H4 (cell line): ENCODE measurements at regions not wholly inside any gene's neighbourhood (a gene's known extent, or its start where the extent isn't known, plus 50 kb on each side); places are given as distances from the start of the nearest gene placed in this dataset.
A peak's percentile ranks its signal among the peaks of the same experiment; 100 is the strongest.

Source experiments
- DNase-seq: peaks from one replicate; pipeline ENCODE4 v3.0.0-alpha.2; 2015; ENCODE audit warnings: low spot score

DNA sequence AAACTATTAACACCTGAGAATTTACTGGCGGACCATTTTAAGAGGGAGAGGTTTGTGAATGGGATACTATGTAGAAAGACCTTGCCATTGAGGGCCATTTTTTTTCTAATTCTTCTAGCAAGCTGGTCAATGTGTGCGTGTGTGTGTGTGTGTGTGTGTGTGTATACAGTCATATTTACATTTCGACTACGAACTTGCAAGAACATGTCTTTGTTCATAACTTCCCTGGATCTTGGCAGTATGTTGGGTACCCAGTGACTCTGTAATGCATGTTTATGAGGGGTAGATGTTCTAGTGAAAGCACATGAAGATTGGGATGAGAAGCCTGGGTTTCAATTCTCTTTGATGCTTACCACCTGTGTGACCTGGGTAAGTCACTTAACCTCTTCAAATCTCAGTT, 133.6 kb downstream of the UBE2E3 start:
- no peak for DNase-seq

DNA sequence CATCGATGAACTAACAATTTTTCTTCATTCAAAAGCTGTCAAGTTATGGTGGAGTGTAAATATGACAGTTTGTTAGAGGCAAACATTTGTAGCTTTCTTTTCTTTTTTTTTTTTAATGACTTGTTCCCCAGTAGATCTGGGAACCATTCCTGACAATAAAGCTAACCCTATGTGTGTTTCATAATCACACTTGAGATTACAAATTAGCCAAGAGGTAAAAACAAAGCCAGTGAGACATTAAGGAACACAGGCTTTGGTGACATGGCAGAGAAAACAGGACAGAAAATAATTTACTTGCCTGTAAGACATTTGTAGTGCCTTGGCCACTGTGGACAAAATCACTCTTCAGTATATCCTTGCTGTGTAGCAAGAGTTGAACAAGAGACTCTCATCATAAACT, 135.9 kb downstream of the UBE2E3 start:
- no peak for DNase-seq

DNA sequence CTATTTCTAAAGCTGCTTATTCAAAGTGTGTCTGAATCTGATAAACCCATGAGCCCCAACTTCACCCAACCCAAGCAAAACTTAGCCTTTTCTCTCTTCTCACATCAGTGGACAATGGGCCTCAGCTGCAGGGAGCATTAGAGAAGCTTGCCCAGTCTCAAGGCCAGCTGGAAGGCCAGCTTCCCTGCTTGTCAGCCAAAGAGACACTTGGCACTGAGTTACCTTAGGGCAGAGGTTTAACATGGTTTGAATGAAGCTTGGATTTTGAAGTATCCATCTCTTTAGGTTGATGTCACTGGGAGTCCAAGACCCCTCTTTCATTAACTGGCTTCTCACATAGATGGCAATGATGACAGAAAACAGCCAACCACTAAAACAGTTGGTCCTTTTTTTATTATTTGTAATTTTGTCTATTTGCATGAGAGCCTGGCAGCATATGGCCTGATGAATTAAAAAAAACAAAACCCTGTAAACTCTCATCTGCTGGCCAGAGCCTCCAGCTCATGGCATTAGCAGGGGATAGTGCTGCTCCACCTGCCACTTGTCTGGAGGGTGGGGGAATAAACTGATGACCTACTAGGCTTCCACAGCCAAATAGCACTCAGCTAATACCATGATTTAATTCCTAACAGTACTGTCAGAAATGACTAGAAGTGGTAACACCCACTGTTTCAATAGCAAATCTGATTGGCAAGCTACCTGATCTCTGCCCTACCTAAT, 137.0 kb downstream of the UBE2E3 start:
- no peak for DNase-seq

DNA sequence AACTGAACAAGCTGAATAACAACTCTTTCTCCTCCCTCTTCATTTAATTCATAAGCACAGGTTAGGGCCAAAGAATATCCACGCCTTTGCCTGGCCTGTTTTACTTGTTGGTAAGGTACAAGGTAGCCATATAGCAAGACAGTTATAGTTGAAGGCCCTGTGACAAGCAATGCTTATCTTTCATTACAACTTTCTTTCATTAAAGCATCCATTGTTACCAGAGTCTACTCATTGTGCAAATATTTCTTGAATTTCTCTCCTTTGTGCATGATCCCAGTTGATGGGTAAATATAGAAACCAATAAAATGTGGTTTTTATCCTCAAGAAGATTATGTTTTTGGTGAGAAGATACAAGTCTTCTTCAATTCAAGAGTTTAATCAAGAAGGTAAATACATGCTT, 140.2 kb downstream of the UBE2E3 start:
- DNase-seq, result no peak

DNA sequence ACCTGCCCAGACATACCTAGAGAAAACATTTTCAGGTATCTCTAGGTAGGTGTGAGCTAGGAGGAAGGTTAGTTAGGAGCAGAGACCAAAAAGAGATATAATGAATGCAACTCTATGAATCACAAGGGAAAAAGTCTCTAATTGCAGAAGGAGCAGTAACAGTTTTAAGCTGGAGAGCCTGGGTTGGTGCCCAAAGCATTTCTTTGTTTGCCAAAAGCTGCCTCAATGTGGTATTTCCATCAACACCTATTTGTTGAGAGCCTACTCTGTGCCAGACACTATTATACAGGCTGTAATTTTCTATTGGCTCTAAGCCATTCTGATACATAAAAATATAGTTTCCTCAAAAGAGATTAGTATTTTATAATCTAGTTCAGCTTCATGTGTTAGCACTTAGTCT, 141.6 kb downstream of the UBE2E3 start:
- no peak for DNase-seq

DNA sequence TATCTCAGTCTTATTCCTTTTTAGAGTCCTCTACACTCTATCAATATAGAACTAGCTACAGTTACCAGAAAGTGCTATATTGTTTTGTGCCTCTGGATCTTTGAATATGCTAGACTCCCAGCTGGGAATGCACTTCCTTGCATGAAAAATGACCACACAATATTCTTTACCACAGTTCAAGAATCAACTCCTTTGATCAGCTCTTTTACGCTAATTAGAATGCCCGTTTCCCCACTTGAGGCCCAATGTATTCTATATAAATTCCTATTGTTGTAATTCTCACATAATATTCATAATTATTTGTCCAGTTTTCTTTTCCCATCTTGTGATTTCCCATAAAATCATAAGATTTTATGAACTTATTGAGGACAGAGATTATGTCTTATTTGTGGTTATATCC, 142.2 kb downstream of the UBE2E3 start:
- no peak for DNase-seq

DNA sequence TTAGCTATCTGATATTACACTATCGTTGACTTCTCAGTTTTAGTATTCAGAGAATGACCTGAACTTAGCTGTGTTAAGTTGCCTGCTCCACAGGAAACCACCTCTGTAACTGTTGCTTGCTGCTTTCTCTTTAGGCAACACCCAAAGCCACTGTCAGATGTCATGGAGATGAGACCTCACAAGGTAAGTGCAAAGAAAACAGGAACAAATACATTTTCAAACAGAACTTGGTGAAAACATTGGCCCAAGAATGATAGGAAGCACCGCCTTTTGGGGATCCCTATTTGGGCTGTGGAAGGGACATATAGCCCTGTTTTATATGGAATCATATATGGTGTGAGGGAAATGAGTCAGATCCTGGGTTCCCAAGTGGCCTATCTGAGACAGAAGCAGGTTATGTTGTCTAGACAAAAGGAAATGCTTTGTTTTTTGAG, 143.4 kb downstream of the UBE2E3 start:
- DNase-seq, result no peak

DNA sequence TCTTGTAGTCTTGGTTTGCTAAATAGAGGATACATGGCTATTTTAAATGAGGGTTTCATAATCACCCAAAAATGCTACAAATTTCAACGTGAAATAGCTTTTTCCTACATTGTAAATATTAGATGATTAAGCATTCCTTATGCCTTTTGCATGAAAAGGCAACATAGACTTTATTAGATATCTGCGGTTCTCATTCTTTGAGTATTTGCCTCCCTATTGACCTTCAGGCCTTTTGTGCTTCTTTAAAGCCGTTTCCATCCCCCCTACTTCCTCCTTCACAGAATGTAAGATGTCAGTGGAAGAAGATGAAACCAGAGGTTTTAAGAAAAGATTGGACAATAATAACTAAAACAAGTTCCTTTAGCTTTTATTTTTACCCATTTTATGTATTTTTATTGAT, 144.1 kb downstream of the UBE2E3 start:
- DNase-seq, result no peak

DNA sequence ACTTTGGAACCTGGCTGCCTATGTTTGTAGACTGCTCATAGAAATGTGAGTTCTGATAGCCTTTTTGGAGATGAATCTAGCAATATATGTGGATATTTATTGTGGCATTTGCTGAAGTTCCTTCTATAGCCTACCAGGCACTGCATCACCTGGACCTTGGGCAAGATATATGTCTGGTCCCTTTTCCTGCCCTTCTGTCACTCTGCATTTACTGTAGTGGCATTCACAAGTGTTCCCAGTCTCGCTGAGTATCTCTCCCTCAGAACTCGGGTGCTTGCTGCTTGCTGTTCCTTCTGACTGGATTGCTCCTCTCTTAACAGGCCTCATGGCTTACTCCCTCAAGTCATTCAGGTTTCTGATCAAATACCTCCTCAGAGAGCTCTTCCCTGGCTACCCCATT, 145.0 kb downstream of the UBE2E3 start:
- no peak for DNase-seq

DNA sequence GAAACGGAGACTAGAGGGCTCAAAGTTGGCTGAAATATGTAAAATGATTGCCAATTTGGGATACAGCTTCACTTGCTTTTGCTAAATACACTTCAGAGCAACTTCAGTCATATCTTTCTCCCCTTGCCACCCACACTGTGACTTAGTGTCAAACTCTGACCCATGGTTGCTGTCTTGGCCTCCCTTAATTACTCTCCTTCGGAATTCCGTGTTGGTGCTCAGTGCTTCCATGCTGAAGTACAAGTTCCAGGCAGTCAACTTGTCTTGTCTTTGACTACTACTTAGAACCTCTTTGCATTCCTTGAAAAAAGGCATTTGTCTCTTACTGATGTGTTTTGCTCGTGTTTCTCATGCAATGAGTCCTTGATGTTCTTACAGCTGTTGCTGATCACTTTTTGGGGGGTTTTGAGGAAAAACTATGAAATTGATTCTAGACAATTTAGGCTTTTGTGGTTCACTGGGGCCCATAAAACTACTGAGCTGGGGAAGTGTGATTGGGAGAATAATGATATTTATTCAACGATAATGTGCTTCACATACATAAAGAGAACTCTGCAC, 146.0 kb downstream of the UBE2E3 start:
- no peak for DNase-seq

DNA sequence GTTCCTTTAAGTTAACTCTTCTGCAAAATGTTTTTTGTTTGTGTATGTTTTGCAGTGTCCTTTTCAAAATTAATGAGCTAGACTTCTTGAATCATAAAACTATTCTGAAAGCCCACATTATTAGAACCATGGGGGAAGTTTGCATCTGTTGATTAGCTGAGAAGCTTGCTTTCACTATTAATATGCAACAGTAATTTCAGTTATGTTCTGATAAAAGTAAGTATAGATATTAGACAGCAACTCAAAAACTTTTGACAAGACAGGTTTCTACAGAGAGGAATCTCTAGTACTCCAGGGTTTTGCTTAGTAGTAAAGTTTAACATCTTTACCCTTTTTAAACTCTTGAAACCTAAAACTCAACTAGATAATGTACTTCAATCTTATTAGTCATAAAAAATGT, 147.8 kb downstream of the UBE2E3 start:
- no peak for DNase-seq

DNA sequence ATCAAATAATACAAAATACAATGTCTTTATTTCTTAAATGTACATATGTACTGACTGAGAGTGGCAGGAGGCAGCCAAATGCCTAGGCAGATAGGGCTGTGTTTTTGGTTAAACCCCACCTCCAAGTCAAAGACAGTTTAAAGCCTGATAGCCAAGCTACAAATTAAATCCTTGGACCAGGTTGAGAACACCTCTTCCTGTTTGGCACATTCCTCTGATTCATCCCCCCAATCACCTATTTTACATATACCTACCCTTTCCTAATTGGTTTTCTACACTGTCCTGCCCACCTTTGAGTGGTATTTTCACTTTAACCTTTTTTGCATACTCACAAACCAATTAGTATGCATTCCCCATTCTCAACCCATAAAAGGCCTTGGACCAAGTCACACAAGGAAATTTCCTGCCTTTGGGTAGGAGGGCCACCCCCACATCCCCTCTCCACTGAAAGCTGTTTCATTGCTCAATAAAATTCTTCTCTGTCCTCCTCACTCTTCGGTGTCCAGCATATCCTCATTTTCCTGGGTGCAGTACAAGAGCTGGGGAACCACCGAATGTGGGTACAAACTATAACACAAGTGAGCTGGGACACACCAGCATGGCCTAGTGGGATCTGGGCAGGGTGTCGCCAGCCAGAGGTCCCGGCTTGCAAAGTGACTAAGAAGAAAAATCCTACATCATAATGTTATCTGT, 149.1 kb downstream of the UBE2E3 start:
- no peak for DNase-seq

DNA sequence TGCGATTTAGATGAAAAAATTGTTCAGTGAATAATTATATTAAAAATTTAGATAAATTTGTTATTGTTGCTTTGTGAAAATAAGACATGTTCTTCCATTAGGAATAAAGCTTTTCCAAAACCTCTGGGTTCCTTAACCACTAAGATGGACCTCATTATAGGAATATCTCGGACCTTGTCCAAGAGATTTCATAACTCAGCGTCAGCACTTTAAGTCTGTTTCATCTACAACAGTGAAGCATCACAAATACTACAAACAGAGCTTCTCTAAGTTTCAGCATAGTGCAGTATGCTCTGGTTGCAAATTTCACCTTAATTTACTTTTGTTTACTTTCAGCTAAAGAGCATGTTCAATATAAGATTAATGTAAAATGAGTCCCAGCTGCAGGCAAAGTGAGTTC, 150.3 kb downstream of the UBE2E3 start:
- DNase-seq, result no peak

DNA sequence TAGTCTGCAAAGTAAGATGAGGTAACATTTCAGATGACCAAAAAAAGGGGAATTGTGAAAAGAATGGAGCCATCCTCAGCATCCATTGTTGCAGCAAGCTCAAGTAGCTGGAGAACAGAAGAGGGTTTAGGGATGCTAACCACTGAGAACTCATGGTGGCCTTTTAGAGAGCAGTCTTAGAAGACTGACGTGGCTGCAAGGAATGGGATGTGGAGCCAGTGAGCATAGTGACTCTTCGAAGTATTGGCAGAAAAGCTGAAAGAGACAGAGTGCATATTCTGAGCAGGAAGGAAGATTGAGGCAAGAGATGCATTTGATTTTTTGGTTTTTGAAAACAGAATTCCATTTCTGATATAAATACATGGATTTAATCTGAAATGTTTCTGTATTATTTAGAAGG, 151.2 kb downstream of the UBE2E3 start:
- no peak for DNase-seq

DNA sequence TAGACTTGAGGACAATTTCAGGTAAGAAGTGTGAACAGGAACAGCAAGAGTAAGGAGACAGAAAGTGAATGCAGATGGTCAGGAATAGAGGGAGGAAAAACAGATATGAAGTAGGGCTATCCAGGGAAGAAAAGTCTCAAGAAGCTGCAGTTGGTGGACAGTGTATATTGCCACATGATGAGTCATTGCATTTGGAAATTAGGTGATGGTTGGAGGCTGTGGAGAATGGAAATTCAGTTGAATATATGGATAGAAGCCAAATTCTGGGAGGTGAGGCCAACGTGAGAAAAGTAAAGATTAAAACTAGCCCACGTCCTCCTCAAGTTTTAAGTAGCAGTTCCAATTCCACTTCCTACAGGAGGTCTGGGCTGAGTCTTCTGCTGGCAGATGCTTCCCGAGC, 158.4 kb downstream of the UBE2E3 start:
- peak; percentile 66 for DNase-seq

DNA sequence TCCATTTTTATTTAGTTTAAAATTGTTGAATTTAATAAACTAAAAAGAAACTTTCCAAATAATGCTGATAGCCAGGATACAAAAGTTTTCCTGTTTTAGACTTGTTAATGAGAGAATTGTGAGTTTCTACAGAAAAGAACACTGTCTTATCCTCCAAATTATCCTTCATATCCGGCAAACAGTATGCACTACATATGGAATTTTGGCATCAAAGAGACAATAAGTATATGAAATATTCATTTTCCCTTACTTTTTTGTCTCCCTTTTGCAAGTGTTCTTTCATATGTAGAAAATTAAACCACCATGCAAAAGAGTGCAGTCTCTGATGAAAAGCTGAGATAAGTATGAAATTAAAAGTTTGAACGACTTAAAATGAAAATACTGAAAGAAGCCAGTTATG, 159.4 kb downstream of the UBE2E3 start:
- no peak for DNase-seq

DNA sequence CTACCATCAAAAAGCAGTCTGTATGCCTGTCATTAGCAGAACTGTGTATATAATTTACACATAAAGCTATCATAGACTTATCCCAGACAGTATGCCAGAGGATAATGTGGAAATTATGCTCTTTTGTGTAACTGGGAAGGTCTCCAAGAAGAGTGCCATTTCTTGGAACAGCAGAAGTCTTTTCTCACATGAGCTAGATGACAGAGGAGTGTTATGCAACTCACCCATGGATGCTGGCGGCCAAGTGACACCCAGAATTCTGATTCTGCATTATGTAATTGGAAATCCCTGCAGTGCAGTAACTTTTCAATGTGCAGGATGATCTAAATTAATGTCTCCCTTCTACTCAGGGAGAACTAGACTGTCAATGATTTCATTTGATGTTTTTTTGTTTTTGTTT, 160.0 kb downstream of the UBE2E3 start:
- peak; percentile 29 for DNase-seq

DNA sequence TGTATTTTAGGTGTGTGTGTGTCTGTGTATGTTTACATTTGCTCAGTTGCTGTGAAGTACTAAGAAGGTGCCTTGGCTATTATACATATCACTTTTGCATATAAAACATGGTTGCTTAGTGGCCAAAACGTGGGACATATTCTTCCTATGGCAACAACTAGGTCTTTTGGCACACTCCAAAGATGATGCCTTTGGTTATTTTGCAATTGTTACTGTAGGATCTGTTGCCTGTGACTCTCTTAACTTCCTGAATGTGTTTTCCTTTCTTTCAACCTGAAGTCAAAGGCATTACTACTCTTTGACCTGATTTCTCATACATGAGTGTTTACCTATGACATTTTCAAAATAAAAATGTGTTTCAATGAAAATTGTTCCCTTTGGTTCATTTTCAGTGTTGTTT, 160.5 kb downstream of the UBE2E3 start:
- DNase-seq, result no peak

DNA sequence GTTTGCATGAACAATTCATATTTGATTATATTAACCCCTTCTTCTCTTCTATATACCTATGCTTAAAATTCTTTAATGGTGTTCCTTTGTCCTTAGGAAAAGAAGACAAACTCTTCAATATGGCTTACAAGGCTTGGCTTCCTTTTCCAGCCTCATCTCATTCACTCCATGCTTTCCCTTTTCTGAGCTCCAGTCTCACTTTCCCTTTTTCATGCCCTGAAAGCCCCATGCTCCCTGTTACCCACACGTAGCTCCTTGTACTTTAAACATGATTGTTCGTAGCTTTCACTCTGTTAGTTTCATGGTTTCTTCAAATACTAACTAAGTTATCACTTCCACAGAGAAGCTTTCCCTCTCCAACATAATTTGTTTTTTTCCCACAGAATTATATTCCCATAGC, 161.3 kb downstream of the UBE2E3 start:
- no peak for DNase-seq

DNA sequence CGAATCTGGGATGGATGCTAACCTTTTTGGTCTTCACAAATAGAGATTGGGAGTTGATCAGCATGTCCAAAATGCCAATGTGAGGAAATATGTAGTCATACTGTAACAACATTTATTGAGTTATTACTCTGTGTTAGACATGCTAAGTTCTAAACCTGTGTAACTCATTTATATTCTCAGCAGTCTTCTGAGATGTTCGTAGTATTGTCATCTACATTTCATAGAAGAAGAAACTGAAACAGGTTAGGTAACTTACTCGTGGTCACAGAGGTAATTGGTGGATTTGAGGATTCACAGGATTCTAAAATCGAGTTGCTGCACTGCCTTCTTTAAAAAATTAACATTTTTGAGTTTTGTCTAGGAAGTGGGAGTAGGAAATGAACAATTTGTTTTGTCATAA, 162.1 kb downstream of the UBE2E3 start:
- DNase-seq, result no peak

DNA sequence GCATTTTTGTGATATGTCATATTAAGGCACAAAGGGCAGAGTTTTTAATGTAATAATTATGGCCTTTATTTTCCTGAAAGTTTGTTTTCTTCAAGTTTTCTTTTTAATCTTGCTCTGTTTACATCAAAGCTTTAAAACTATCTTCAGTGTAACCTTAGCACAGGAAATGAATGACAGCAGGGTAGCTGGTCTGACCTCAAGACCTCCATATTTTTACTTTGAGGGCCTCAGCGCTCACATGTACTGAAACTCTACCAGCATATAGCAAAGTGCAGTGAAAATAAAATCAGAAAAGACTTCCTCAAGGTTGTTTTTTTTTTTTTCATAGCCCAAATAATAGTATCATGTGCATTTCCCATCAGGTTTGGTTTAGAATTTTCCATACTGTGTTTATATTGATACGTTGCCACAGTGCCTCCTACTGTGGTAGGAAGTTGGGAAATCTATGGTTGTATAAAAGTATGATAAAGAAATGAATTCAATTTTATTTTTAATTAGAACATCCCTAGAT, 163.4 kb downstream of the UBE2E3 start:
- DNase-seq, result no peak

DNA sequence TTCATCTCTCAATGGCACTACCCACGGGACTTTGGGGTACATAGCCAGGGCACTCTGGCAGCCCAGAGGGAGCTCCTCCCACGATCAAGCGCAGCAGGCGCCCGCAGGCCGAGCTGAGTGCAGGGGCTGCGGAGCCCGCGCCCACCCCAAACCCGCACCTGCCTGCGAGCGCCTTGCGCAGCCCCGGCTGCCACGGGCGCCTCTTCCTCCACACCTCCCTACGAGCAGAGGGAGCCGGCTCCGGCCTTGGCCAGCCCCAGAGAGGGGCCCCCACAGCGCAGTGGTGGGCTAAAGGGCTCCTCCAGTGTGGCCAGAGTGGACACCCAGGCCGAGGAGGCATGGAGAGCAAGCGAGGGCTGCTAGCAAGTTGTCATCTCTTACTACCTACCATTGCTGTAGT, 165.2 kb downstream of the UBE2E3 start:
- no peak for DNase-seq

DNA sequence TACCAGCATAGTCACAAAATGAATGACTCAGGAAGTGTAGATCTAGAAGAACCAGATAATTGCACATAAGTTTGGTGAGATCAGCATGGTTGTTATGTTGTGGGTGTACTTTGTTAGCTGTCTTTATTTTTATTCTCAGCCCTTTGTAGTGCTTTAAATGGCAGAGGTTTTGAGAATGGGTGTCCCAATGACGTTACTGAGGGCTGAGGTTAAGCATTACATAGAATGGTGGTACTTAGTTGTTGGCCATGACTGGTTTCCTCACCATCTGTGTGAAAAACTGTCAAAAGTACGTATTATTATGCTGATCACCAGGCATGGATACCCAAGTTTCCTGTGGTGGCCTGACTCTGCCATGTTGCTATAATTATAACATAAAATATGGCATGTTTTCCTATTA, 165.8 kb downstream of the UBE2E3 start:
- DNase-seq, result no peak
